Activated naive CD8-positive, alpha-beta T cell (primary cell): ENCODE measurements at regions not wholly inside any gene's neighbourhood (a gene's known extent, or its start where the extent isn't known, plus 50 kb on each side); places are given as distances from the start of the nearest gene placed in this dataset.

Source experiments
- H3K27ac Mint-ChIP-seq: one replicate; pipeline ENCODE4 v1.8.0; 2021; ENCODE audit warnings: mixed read lengths
- H3K27me3 Mint-ChIP-seq: one replicate; pipeline ENCODE4 v1.8.0; 2021; ENCODE audit warnings: mixed read lengths
- H3K36me3 Mint-ChIP-seq: one replicate; pipeline ENCODE4 v1.8.0; 2021; ENCODE audit warnings: mixed read lengths
- H3K4me1 Mint-ChIP-seq: one replicate; pipeline ENCODE4 v1.8.0; 2021; ENCODE audit warnings: low read depth, mixed read lengths
- H3K4me3 Mint-ChIP-seq: one replicate; pipeline ENCODE4 v1.8.0; 2021; ENCODE audit warnings: mild to moderate bottlenecking, mixed read lengths
- H3K9me3 Mint-ChIP-seq: one replicate; pipeline ENCODE4 v1.8.0; 2021; ENCODE audit warnings: low read depth, mixed read lengths

GRCh38 chr2:176546550-176546949 is 277.3 kb downstream of the MTX2 start:
- H3K4me1 Mint-ChIP-seq: no peaks in the 10 kb centered on the region
- H3K36me3 Mint-ChIP-seq: no peaks in the 10 kb centered on the region
- H3K4me3 Mint-ChIP-seq: no peak overlapping the region
- no peak overlapping the region for H3K27ac Mint-ChIP-seq
- H3K9me3 Mint-ChIP-seq: no peaks in the 10 kb centered on the region
- peaks cover 19% of the 10 kb centered on the region for H3K27me3 Mint-ChIP-seq

GRCh38 chr2:176552501-176553135 is 283.4 kb downstream of the MTX2 start:
- Mint-ChIP-seq H3K4me3 (no peak overlapping the region), H3K4me1 (peaks cover 8% of the 10 kb centered on the region), H3K9me3 (no peaks in the 10 kb centered on the region), H3K36me3 (no peaks in the 10 kb centered on the region), H3K27ac (no peak overlapping the region), H3K27me3 (peaks cover 23% of the 10 kb centered on the region)

- H3K27ac Mint-ChIP-seq: no peak overlapping the region
- H3K4me1 Mint-ChIP-seq: peaks cover 8% of the 10 kb centered on the region
- H3K4me3 Mint-ChIP-seq: peak overlapping the region; percentile 85
- H3K27me3 Mint-ChIP-seq: peaks cover 22% of the 10 kb centered on the region
- H3K36me3 Mint-ChIP-seq: no peaks in the 10 kb centered on the region
- no peaks in the 10 kb centered on the region for H3K9me3 Mint-ChIP-seq
Observed at GRCh38 chr2:176553685-176554100, 284.5 kb downstream of the MTX2 start.

GRCh38 chr2:176554101-176555048 is 285.1 kb downstream of the MTX2 start:
- H3K9me3 Mint-ChIP-seq: no peaks in the 10 kb centered on the region
- H3K27ac Mint-ChIP-seq: no peak overlapping the region
- peaks cover 22% of the 10 kb centered on the region for H3K27me3 Mint-ChIP-seq
- peaks cover 8% of the 10 kb centered on the region for H3K4me1 Mint-ChIP-seq
- H3K36me3 Mint-ChIP-seq: no peaks in the 10 kb centered on the region
- peak overlapping the region; percentile 85 for H3K4me3 Mint-ChIP-seq

GRCh38 chr2:176555112-176555511 is 285.9 kb downstream of the MTX2 start:
- no peak overlapping the region for H3K27ac Mint-ChIP-seq
- no peaks in the 10 kb centered on the region for H3K9me3 Mint-ChIP-seq
- H3K27me3 Mint-ChIP-seq: peaks cover 28% of the 10 kb centered on the region
- no peaks in the 10 kb centered on the region for H3K36me3 Mint-ChIP-seq
- H3K4me3 Mint-ChIP-seq: no peak overlapping the region
- H3K4me1 Mint-ChIP-seq: peaks cover 8% of the 10 kb centered on the region

- Mint-ChIP-seq H3K9me3 (no peaks in the 10 kb centered on the region), H3K27me3 (peaks cover 31% of the 10 kb centered on the region), H3K27ac (no peak overlapping the region), H3K4me1 (peaks cover 8% of the 10 kb centered on the region), H3K4me3 (no peak overlapping the region), H3K36me3 (no peaks in the 10 kb centered on the region)
Observed at GRCh38 chr2:176555781-176556180, 286.5 kb downstream of the MTX2 start.

GRCh38 chr2:176556373-176556772 is 287.1 kb downstream of the MTX2 start:
- H3K36me3 Mint-ChIP-seq: no peaks in the 10 kb centered on the region
- H3K27ac Mint-ChIP-seq: no peak overlapping the region
- no peak overlapping the region for H3K4me3 Mint-ChIP-seq
- H3K9me3 Mint-ChIP-seq: no peaks in the 10 kb centered on the region
- H3K4me1 Mint-ChIP-seq: peaks cover 8% of the 10 kb centered on the region
- H3K27me3 Mint-ChIP-seq: peaks cover 36% of the 10 kb centered on the region

GRCh38 chr2:176557821-176558220 is 288.6 kb downstream of the MTX2 start:
- H3K27me3 Mint-ChIP-seq: peaks cover 37% of the 10 kb centered on the region
- H3K36me3 Mint-ChIP-seq: no peaks in the 10 kb centered on the region
- H3K4me3 Mint-ChIP-seq: no peak overlapping the region
- H3K27ac Mint-ChIP-seq: no peak overlapping the region
- no peaks in the 10 kb centered on the region for H3K9me3 Mint-ChIP-seq
- H3K4me1 Mint-ChIP-seq: peaks cover 8% of the 10 kb centered on the region

GRCh38 chr2:176558574-176559140 is 289.4 kb downstream of the MTX2 start:
- H3K27me3 Mint-ChIP-seq: peaks cover 39% of the 10 kb centered on the region
- H3K4me1 Mint-ChIP-seq: peaks cover 6% of the 10 kb centered on the region
- no peaks in the 10 kb centered on the region for H3K9me3 Mint-ChIP-seq
- no peak overlapping the region for H3K4me3 Mint-ChIP-seq
- no peak overlapping the region for H3K27ac Mint-ChIP-seq
- H3K36me3 Mint-ChIP-seq: no peaks in the 10 kb centered on the region

GRCh38 chr2:176560296-176560695 is 291.1 kb downstream of the MTX2 start:
- no peaks in the 10 kb centered on the region for H3K9me3 Mint-ChIP-seq
- peaks cover 41% of the 10 kb centered on the region for H3K27me3 Mint-ChIP-seq
- H3K4me3 Mint-ChIP-seq: no peak overlapping the region
- H3K36me3 Mint-ChIP-seq: no peaks in the 10 kb centered on the region
- H3K4me1 Mint-ChIP-seq: no peaks in the 10 kb centered on the region
- H3K27ac Mint-ChIP-seq: no peak overlapping the region

GRCh38 chr2:176561706-176562105 is 292.5 kb downstream of the MTX2 start:
- peaks cover 34% of the 10 kb centered on the region for H3K27me3 Mint-ChIP-seq
- H3K9me3 Mint-ChIP-seq: no peaks in the 10 kb centered on the region
- H3K4me1 Mint-ChIP-seq: no peaks in the 10 kb centered on the region
- no peak overlapping the region for H3K4me3 Mint-ChIP-seq
- H3K27ac Mint-ChIP-seq: no peak overlapping the region
- H3K36me3 Mint-ChIP-seq: no peaks in the 10 kb centered on the region

- Mint-ChIP-seq H3K4me3 (no peak overlapping the region), H3K9me3 (no peaks in the 10 kb centered on the region), H3K4me1 (no peaks in the 10 kb centered on the region), H3K36me3 (no peaks in the 10 kb centered on the region), H3K27ac (no peak overlapping the region), H3K27me3 (peaks cover 31% of the 10 kb centered on the region)
Observed at GRCh38 chr2:176562359-176563078, 293.3 kb downstream of the MTX2 start.

GRCh38 chr2:176565641-176566323 is 296.5 kb downstream of the MTX2 start:
- H3K9me3 Mint-ChIP-seq: no peaks in the 10 kb centered on the region
- no peaks in the 10 kb centered on the region for H3K4me1 Mint-ChIP-seq
- no peak overlapping the region for H3K4me3 Mint-ChIP-seq
- no peaks in the 10 kb centered on the region for H3K36me3 Mint-ChIP-seq
- H3K27me3 Mint-ChIP-seq: peaks cover 25% of the 10 kb centered on the region
- H3K27ac Mint-ChIP-seq: no peak overlapping the region

- H3K9me3 Mint-ChIP-seq: no peaks in the 10 kb centered on the region
- H3K36me3 Mint-ChIP-seq: no peaks in the 10 kb centered on the region
- H3K27ac Mint-ChIP-seq: no peak overlapping the region
- no peaks in the 10 kb centered on the region for H3K4me1 Mint-ChIP-seq
- peaks cover 20% of the 10 kb centered on the region for H3K27me3 Mint-ChIP-seq
- no peak overlapping the region for H3K4me3 Mint-ChIP-seq
Observed at GRCh38 chr2:176566496-176566895, 297.3 kb downstream of the MTX2 start.
